22Rv1 (cell line): ENCODE measurements at regions not wholly inside any gene's neighbourhood (a gene's known extent, or its start where the extent isn't known, plus 50 kb on each side); places are given as distances from the start of the nearest gene placed in this dataset.

ENCODE experiments used
- CTCF ChIP-seq: fragments of 450-650 bp; IDR thresholded peaks from 2 replicates; pipeline ENCODE4 v1.5.1; 2017; ENCODE audit warnings: mild to moderate bottlenecking
- ZFX ChIP-seq: fragments of 450-650 bp; IDR thresholded peaks from 2 replicates; pipeline ENCODE4 v1.6.1; 2017; ENCODE audit warnings: antibody characterized with exemption, borderline replicate concordance

- TF ChIP-seq CTCF (no peak), ZFX (no peak)
Observed at GRCh38 chr4:59838236-59838635, 1361.9 kb upstream of the ADGRL3 start.
